ENCODE measurements at regions not wholly inside any gene's neighbourhood (a gene's known extent, or its start where the extent isn't known, plus 50 kb on each side); places are given as distances from the start of the nearest gene placed in this dataset.

GRCh38 chrX:44096666-44097065 lies 123.5 kb upstream of the NDP start:
- intact Hi-C loops (cut with micrococcal nuclease) = no loop called here
- no peak overlapping the region for H3K4me3 ChIP-seq
- in situ Hi-C loops (cut with MboI) = no loop called here
- BruUV-seq (replicated peaks) = no TSS peak
- H3K27ac ChIP-seq (ENCODE audit: extremely low read depth, low read depth, low read length) = no peak overlapping the region
- DNase-seq (ENCODE audit: extremely low read depth in 1 of 4, low spot score in 3 of 4) (no peak), ATAC-seq (no peak), FAIRE-seq (no peak)
- H3K9me1 ChIP-seq (ENCODE audit: control insufficient read depth, insufficient read depth, low read length) = no peaks in the 10 kb centered on the region
- 22% methylated on average over 1 of the region's 1 CpG for WGBS (ENCODE audit: insufficient coverage, low coverage, missing lambda C conversion rate)
- no peak overlapping the region for H3K4me2 ChIP-seq (ENCODE audit: insufficient read depth, low read length)
- no peaks in the 10 kb centered on the region; a peak in 1 of 5 replicates for H3K27me3 ChIP-seq (ENCODE audit: control insufficient read depth in 2 of 2, insufficient read depth in 2 of 2, low read length in 2 of 2)
- no peaks in the 10 kb centered on the region for H3K4me1 ChIP-seq (replicated peaks in 1 of 2; ENCODE audit: control insufficient read depth in 2 of 2, insufficient read depth in 2 of 2, low read length in 2 of 2)
- no peaks in the 10 kb centered on the region for H3K9me3 ChIP-seq (replicated peaks; ENCODE audit: control insufficient read depth, insufficient read depth, low read depth, low read length)
- ChIA-PET CTCF (ENCODE audit: low intra/inter-chr PET ratio) (no interaction called here), POLR2A (no interaction called here)
- no peaks in the 10 kb centered on the region for H3K36me3 ChIP-seq (ENCODE audit: control insufficient read depth, insufficient read depth, low read length)
- TF ChIP-seq TSC22D4 (tag; IDR thresholded peaks at IDR 0.05) (no peak), TAF9B (IDR thresholded peaks at IDR 0.05; ENCODE audit: partially characterized antibody) (no peak), ZNF174 (CRISPR knock-in tag; IDR thresholded peaks at IDR 0.05) (no peak), ZNF224 (CRISPR knock-in tag; IDR thresholded peaks at IDR 0.05) (no peak), ZNF655 (CRISPR knock-in tag; IDR thresholded peaks at IDR 0.05) (no peak)
- H3K9ac ChIP-seq (ENCODE audit: insufficient read depth in 1 of 2, low read depth in 2 of 2, low read length in 2 of 2) = no peak overlapping the region
- H2AFZ ChIP-seq (ENCODE audit: low read depth, low read length) = no peak overlapping the region
- no peaks in the 10 kb centered on the region for H4K20me1 ChIP-seq (replicated peaks; ENCODE audit: control insufficient read depth, insufficient read depth, low read length)
- no peaks in the 10 kb centered on the region for H3K79me2 ChIP-seq (ENCODE audit: control insufficient read depth, insufficient read depth, low read length)
